ENCODE measurements at regions not wholly inside any gene's neighbourhood (a gene's known extent, or its start where the extent isn't known, plus 50 kb on each side); places are given as distances from the start of the nearest gene placed in this dataset.

DNA sequence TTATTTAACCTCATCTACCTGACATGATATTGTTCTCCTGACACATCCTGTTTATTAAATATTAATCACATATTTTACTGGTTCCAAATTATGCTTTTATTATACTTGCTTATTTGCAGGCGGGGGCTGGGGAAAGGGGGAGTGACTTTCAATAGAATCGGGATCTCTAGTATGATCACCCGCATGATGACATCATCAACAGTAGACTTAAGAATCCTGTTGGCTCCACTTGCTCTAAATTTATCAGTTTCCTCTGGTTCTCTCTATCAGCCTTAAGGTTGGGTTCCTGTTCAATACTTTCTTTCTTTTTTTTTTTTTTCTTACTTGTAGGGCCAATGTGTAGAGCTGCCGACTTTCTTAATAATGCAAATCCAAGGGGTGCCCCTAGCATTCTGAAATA is 317.5 kb downstream of the BCHE start:
- TF ChIP-seq, protein P1, sequence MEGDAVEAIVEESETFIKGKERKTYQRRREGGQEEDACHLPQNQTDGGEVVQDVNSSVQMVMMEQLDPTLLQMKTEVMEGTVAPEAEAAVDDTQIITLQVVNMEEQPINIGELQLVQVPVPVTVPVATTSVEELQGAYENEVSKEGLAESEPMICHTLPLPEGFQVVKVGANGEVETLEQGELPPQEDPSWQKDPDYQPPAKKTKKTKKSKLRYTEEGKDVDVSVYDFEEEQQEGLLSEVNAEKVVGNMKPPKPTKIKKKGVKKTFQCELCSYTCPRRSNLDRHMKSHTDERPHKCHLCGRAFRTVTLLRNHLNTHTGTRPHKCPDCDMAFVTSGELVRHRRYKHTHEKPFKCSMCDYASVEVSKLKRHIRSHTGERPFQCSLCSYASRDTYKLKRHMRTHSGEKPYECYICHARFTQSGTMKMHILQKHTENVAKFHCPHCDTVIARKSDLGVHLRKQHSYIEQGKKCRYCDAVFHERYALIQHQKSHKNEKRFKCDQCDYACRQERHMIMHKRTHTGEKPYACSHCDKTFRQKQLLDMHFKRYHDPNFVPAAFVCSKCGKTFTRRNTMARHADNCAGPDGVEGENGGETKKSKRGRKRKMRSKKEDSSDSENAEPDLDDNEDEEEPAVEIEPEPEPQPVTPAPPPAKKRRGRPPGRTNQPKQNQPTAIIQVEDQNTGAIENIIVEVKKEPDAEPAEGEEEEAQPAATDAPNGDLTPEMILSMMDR (IDR thresholded peaks at IDR 0.05): no peak
- TF ChIP-seq EP300 (IDR thresholded peaks at IDR 0.05) (no peak), POLR2AphosphoS5 (IDR thresholded peaks at IDR 0.05) (no peak), POLR2A (IDR thresholded peaks at IDR 0.05) (no peak)

Measured in gastroesophageal sphincter (tissue), 3 donors.